ENCODE measurements at regions not wholly inside any gene's neighbourhood (a gene's known extent, or its start where the extent isn't known, plus 50 kb on each side); places are given as distances from the start of the nearest gene placed in this dataset.
A peak's percentile ranks its signal among the peaks of the same experiment; 100 is the strongest.

DNA sequence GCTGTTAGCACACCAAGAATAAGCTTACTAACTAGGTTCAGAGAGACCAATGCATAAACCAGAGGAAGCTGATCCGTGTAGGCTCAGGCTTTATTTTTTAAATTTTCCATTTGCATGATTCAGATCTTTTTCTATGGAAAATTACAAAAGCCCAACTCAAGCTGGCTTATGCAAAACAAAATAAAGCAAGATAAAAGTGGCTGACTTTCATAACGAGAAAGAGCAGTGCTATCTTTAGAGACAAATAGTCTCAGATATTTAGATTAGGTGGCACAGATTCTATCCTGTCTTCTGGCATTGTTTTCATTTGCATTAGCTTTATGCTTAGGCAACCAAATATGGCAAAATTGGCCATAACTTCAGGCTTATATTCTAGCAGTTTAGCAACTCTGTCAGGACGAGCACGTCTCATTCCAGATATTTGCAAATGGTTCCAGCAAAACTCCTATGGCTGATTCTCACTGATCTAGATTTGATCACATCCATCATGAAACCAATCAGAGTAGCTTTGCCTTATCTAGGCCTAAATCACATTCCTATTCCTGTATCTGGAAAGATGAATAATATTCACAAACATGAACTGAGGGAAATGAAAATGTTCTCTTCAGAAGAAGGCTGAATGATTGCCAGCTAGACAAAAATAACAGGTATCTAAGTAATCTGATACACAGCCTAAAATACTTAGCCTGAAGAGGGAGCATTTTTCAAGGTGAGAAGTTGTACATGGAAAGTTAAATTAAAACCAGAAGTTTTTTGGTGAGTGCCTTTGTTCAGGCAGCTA lies 216.4 kb upstream of the DPPA4 start:
- no peak for TF ChIP-seq CREB1 (IDR thresholded peaks at IDR 0.05; ENCODE audit: low read depth)
- TF ChIP-seq, protein P1, sequence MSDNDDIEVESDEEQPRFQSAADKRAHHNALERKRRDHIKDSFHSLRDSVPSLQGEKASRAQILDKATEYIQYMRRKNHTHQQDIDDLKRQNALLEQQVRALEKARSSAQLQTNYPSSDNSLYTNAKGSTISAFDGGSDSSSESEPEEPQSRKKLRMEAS (IDR thresholded peaks at IDR 0.05) = no peak
- TF ChIP-seq, protein P2, sequence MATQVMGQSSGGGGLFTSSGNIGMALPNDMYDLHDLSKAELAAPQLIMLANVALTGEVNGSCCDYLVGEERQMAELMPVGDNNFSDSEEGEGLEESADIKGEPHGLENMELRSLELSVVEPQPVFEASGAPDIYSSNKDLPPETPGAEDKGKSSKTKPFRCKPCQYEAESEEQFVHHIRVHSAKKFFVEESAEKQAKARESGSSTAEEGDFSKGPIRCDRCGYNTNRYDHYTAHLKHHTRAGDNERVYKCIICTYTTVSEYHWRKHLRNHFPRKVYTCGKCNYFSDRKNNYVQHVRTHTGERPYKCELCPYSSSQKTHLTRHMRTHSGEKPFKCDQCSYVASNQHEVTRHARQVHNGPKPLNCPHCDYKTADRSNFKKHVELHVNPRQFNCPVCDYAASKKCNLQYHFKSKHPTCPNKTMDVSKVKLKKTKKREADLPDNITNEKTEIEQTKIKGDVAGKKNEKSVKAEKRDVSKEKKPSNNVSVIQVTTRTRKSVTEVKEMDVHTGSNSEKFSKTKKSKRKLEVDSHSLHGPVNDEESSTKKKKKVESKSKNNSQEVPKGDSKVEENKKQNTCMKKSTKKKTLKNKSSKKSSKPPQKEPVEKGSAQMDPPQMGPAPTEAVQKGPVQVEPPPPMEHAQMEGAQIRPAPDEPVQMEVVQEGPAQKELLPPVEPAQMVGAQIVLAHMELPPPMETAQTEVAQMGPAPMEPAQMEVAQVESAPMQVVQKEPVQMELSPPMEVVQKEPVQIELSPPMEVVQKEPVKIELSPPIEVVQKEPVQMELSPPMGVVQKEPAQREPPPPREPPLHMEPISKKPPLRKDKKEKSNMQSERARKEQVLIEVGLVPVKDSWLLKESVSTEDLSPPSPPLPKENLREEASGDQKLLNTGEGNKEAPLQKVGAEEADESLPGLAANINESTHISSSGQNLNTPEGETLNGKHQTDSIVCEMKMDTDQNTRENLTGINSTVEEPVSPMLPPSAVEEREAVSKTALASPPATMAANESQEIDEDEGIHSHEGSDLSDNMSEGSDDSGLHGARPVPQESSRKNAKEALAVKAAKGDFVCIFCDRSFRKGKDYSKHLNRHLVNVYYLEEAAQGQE (IDR thresholded peaks at IDR 0.05; ENCODE audit: low read depth) = no peak
- peak; percentile 13 for TF ChIP-seq RAD21 (IDR thresholded peaks at IDR 0.05; ENCODE audit: low read depth)
- no peak for TF ChIP-seq EP300 (IDR thresholded peaks at IDR 0.05; ENCODE audit: borderline replicate concordance)
- no peak for TF ChIP-seq NFIC (IDR thresholded peaks at IDR 0.05)

Data from Ishikawa (cell line).